NCI-H774 (cell line): ENCODE measurements at regions not wholly inside any gene's neighbourhood (a gene's known extent, or its start where the extent isn't known, plus 50 kb on each side); places are given as distances from the start of the nearest gene placed in this dataset.
"Not testable (repeated sequence)": the region's sequence is repeated elsewhere in the genome, so short reads cannot be mapped to it uniquely, and the experiment has no call there.

ENCODE experiments used
- DNase-seq: peaks from one replicate; lab custom pipeline; 2025; lab: John Stamatoyannopoulos, UW

GRCh38 chr3:18987862-18988447 lies 160.4 kb upstream of the KCNH8 start:
- DNase-seq, result no peak

- DNase-seq, result no peak
These were observed 161.2 kb upstream of the KCNH8 start for GRCh38 chr3:18987070-18987469.

GRCh38 chr3:18982920-18983319 lies 165.4 kb upstream of the KCNH8 start:
- DNase-seq, result no peak

GRCh38 chr3:18976102-18976501 lies 172.2 kb upstream of the KCNH8 start:
- DNase-seq, result not testable (repeated sequence)

- no peak for DNase-seq
These were observed 180.2 kb upstream of the KCNH8 start for GRCh38 chr3:18968120-18968519.

GRCh38 chr3:18965781-18966180 lies 182.5 kb upstream of the KCNH8 start:
- DNase-seq, result no peak

GRCh38 chr3:18964640-18965039 lies 183.7 kb upstream of the KCNH8 start:
- DNase-seq, result no peak

- DNase-seq, result no peak
These were observed 197.0 kb upstream of the KCNH8 start for GRCh38 chr3:18951333-18951732.

GRCh38 chr3:18946524-18946923 lies 201.8 kb upstream of the KCNH8 start:
- no peak for DNase-seq

- DNase-seq, result no peak
These were observed 210.7 kb upstream of the KCNH8 start for GRCh38 chr3:18937574-18937973.

- DNase-seq, result no peak
These were observed 229.2 kb upstream of the KCNH8 start for GRCh38 chr3:18919158-18919557.

GRCh38 chr3:18917923-18918322 lies 230.4 kb upstream of the KCNH8 start:
- no peak for DNase-seq

- DNase-seq, result no peak
These were observed 246.1 kb upstream of the KCNH8 start for GRCh38 chr3:18902081-18902793.

GRCh38 chr3:18901571-18901970 lies 246.7 kb upstream of the KCNH8 start:
- DNase-seq, result no peak

- DNase-seq, result no peak
These were observed 247.3 kb upstream of the KCNH8 start for GRCh38 chr3:18900994-18901393.

GRCh38 chr3:18898911-18899310 lies 249.4 kb upstream of the KCNH8 start:
- no peak for DNase-seq

GRCh38 chr3:18892756-18893155 lies 255.6 kb upstream of the KCNH8 start:
- DNase-seq, result no peak

- DNase-seq, result no peak
These were observed 256.3 kb upstream of the KCNH8 start for GRCh38 chr3:18892047-18892446.

GRCh38 chr3:18891641-18892040 lies 256.7 kb upstream of the KCNH8 start:
- DNase-seq, result no peak

GRCh38 chr3:18890449-18890848 lies 257.9 kb upstream of the KCNH8 start:
- DNase-seq, result no peak

GRCh38 chr3:18888819-18889218 lies 259.5 kb upstream of the KCNH8 start:
- DNase-seq, result no peak

- no peak for DNase-seq
These were observed 259.9 kb upstream of the KCNH8 start for GRCh38 chr3:18888370-18888769.

- no peak for DNase-seq
These were observed 262.0 kb upstream of the KCNH8 start for GRCh38 chr3:18886331-18886730.

- DNase-seq, result no peak
These were observed 262.7 kb upstream of the KCNH8 start for GRCh38 chr3:18885612-18886011.
